Panc1 (cell line): ENCODE measurements at regions not wholly inside any gene's neighbourhood (a gene's known extent, or its start where the extent isn't known, plus 50 kb on each side); places are given as distances from the start of the nearest gene placed in this dataset.

Source experiments
- ATAC-seq: fragments of 200-7000 bp; cut with Tn5 transposase; 2 replicates; pipeline ENCODE4 v1.9.1; 2020; ENCODE audit warnings: mild to moderate bottlenecking, moderate library complexity
- BruUV-seq: library from RNA; stranded (reverse); fragments of 400-500 nt; replicated peaks from 2 replicates; lab custom pipeline; 2021; lab: Mats Ljungman, UMichigan
- CTCF ChIA-PET: fragments of 300-600 bp; sonication (Branson Sonifier 250); formaldehyde crosslinking; loops from one replicate; lab custom pipeline; 2022; ENCODE audit warnings: antibody characterized with exemption; lab: Charles Lee
- POLR2A ChIA-PET: fragments of 300-600 bp; sonication (Branson Sonifier 250); formaldehyde crosslinking; loops from one replicate; lab custom pipeline; 2022; ENCODE audit warnings: antibody characterized with exemption; lab: Charles Lee
- DNase-seq: peaks from one replicate; pipeline ENCODE4 v3.0.0-alpha.2; 2010; ENCODE audit warnings: low read depth, low spot score
- H3K27ac ChIP-seq: 2 replicates; pipeline ENCODE4 v1.5.1; 2011; ENCODE audit warnings: mild to moderate bottlenecking, low read length, inconsistent platforms
- H3K27me3 ChIP-seq: fragments of 200-500 bp; sonication (Bioruptor generic); 2 replicates; pipeline ENCODE4 v1.6.0; 2014; ENCODE audit warnings: low read length, inconsistent platforms; ENCODE audit not compliant: control insufficient read depth, insufficient read depth
- H3K36me3 ChIP-seq: fragments of 200-500 bp; sonication (Bioruptor generic); 2 replicates; pipeline ENCODE4 v1.5.1; 2014; ENCODE audit warnings: inconsistent platforms, mild to moderate bottlenecking, low read length, moderate library complexity; ENCODE audit not compliant: control insufficient read depth, insufficient read depth
- H3K4me1 ChIP-seq: 2 replicates; pipeline ENCODE4 v1.5.1; 2011; ENCODE audit warnings: inconsistent platforms, mild to moderate bottlenecking, low read length, moderate library complexity; ENCODE audit not compliant: control insufficient read depth, insufficient read depth
- H3K4me3 ChIP-seq, 2 experiments: 2 replicates each; pipeline ENCODE4 v1.5.1; 2011 to 2012; ENCODE audit warnings: low read depth in 2 of 2, low read length in 2 of 2, mild to moderate bottlenecking in 2 of 2, inconsistent platforms in 1 of 2, moderate library complexity in 1 of 2
- H3K9me3 ChIP-seq: fragments of 200-500 bp; sonication (Bioruptor generic); 2 replicates; pipeline ENCODE4 v1.5.1; 2014; ENCODE audit warnings: low read depth, mild to moderate bottlenecking, inconsistent platforms, low read length, moderate library complexity; ENCODE audit not compliant: control insufficient read depth, insufficient read depth
- CTCF ChIP-seq: fragments of 450-650 bp; IDR thresholded peaks from 2 replicates; pipeline ENCODE4 v1.5.1; 2017; ENCODE audit warnings: mild to moderate bottlenecking
- POLR2AphosphoS5 ChIP-seq: IDR thresholded peaks from 2 replicates; pipeline ENCODE4 v1.6.1; 2012; ENCODE audit warnings: mild to moderate bottlenecking, low read depth, low read length, moderate library complexity
- REST ChIP-seq, 2 experiments: IDR thresholded peaks; 2 replicates each; pipeline ENCODE4 v1.6.1; 2011 to 2012; ENCODE audit warnings: low read depth in 2 of 2, control low read depth in 1 of 2, low read length in 1 of 2, mild to moderate bottlenecking in 1 of 2, moderate library complexity in 1 of 2; ENCODE audit not compliant: insufficient read depth in 1 of 2
- SIN3A ChIP-seq: IDR thresholded peaks from 2 replicates; pipeline ENCODE4 v1.6.1; 2012; ENCODE audit warnings: low read depth, mild to moderate bottlenecking, low read length, moderate library complexity, borderline replicate concordance; ENCODE audit not compliant: insufficient read depth
- TCF7L2 ChIP-seq: IDR thresholded peaks from 2 replicates; pipeline ENCODE4 v1.6.1; 2011; ENCODE audit warnings: mild to moderate bottlenecking, low read depth, low read length, inconsistent platforms
- in situ Hi-C: cut with HindIII; loops from 2 replicates; pipeline ENCODE4 v1.10.0; 2016; ENCODE audit warnings: low sequenced_read_pairs, low pct_unique_long_range_greater_than_20kb
- intact Hi-C: fragments of 100-400 bp; cut with micrococcal nuclease; formaldehyde crosslinking; loops from one replicate; pipeline ENCODE4 v1.10.0; 2022; ENCODE audit not compliant: unreplicated experiment

- H3K27me3 ChIP-seq = no peaks in the 10 kb centered on the region; the same call in 1 of the 2 replicates
- DNase-seq (no peak), ATAC-seq (no peak)
- H3K4me1 ChIP-seq = no peaks in the 10 kb centered on the region
- no peak overlapping the region for H3K27ac ChIP-seq
- BruUV-seq = no TSS peak
- H3K9me3 ChIP-seq = no peaks in the 10 kb centered on the region
- H3K36me3 ChIP-seq = no peaks in the 10 kb centered on the region
- H3K4me3 ChIP-seq = no peak overlapping the region
- CTCF ChIA-PET = no interaction called here
- POLR2A ChIA-PET = no interaction called here
- no peak for TF ChIP-seq SIN3A
- TF ChIP-seq POLR2AphosphoS5 = no peak
- no peak for TF ChIP-seq REST (IDR thresholded peaks at IDR 0.05; ENCODE audit: insufficient read depth in 1 of 2, low read depth in 2 of 2, low read length in 1 of 2)
- intact Hi-C loops (no loop called here), in situ Hi-C loops (no loop called here)
These were observed 151.2 kb upstream of the RAI14 start for GRCh38 chr5:34504967-34505366.

DNA sequence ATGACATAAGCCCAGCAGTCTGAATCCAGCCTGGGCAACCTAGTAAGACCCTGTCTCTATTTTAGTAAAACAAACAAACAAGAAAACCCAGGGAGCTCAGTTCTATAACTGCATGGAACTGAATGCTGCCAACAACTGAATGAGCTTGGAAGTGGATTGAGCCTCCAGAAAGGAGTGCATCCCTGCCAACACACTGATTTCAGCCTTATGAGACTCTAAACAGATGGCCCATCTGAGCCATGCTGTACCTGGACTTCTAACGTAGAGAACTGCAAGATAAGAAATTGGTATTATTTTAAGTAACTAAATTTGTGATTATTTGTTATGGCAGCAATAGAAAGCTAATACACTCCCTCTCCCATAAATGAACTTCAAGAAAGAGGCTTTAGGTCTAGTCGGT is 150.4 kb upstream of the RAI14 start:
- in situ Hi-C loops = no loop called here
- ChIA-PET CTCF (no interaction called here), POLR2A (no interaction called here)
- Histone ChIP-seq H3K36me3 (no peaks in the 10 kb centered on the region), H3K4me3 (no peak overlapping the region), H3K4me1 (no peaks in the 10 kb centered on the region), H3K27ac (no peak overlapping the region), H3K27me3 (no peaks in the 10 kb centered on the region; the same call in 1 of the 2 replicates), H3K9me3 (no peaks in the 10 kb centered on the region)
- intact Hi-C loops = no loop called here
- no peak for ATAC-seq
- TF ChIP-seq REST (IDR thresholded peaks at IDR 0.05; ENCODE audit: insufficient read depth in 1 of 2, low read depth in 2 of 2, low read length in 1 of 2) = no peak
- no peak for TF ChIP-seq SIN3A
- no peak for DNase-seq
- BruUV-seq = no TSS peak

- ChIA-PET POLR2A (no interaction called here), CTCF (no interaction called here)
- DNase-seq (no peak), ATAC-seq (no peak)
- TF ChIP-seq TCF7L2 (no peak), SIN3A (no peak), REST (IDR thresholded peaks at IDR 0.05; ENCODE audit: insufficient read depth in 1 of 2, low read depth in 2 of 2, low read length in 1 of 2) (no peak), POLR2AphosphoS5 (no peak), CTCF (no peak)
- in situ Hi-C loops (no loop called here), intact Hi-C loops (no loop called here)
- no peak overlapping the region for H3K4me3 ChIP-seq
- no peaks in the 10 kb centered on the region for H3K4me1 ChIP-seq
- no peaks in the 10 kb centered on the region for H3K9me3 ChIP-seq
- no peaks in the 10 kb centered on the region; the same call in 1 of the 2 replicates for H3K27me3 ChIP-seq
- no peaks in the 10 kb centered on the region for H3K36me3 ChIP-seq
- no peak overlapping the region for H3K27ac ChIP-seq
- no TSS peak for BruUV-seq
These were observed 148.2 kb upstream of the RAI14 start for GRCh38 chr5:34507933-34508332.
